ENCODE measurements at regions not wholly inside any gene's neighbourhood (a gene's known extent, or its start where the extent isn't known, plus 50 kb on each side); places are given as distances from the start of the nearest gene placed in this dataset.

GRCh38 chr1:29485096-29485925 is 249.0 kb downstream of the PTPRU start:
- Histone ChIP-seq H3K4me3 (no peak overlapping the region), H3K27me3 (peaks cover 8% of the 10 kb centered on the region; the same call in 1 of the 2 replicates), H3K36me3 (no peaks in the 10 kb centered on the region), H3K9me3 (replicated peaks) (0 out of 2 replicates have a peak, but pooled peaks cover 4% of the 10 kb centered on the region), H3K4me1 (no peaks in the 10 kb centered on the region), H3K27ac (no peak overlapping the region)
- DNase-seq = no peak

- Histone ChIP-seq H3K27me3 (peaks cover 8% of the 10 kb centered on the region; the same call in 1 of the 2 replicates), H3K4me3 (no peak overlapping the region), H3K9me3 (replicated peaks) (0 out of 2 replicates have a peak, but pooled peaks cover 4% of the 10 kb centered on the region), H3K36me3 (no peaks in the 10 kb centered on the region), H3K27ac (no peak overlapping the region), H3K4me1 (no peaks in the 10 kb centered on the region)
- no peak for DNase-seq
These were observed 246.7 kb downstream of the PTPRU start for GRCh38 chr1:29482991-29483390.

- H3K36me3 ChIP-seq = no peaks in the 10 kb centered on the region
- H3K4me3 ChIP-seq = no peak overlapping the region
These were observed 245.7 kb downstream of the PTPRU start for GRCh38 chr1:29482064-29482463.

GRCh38 chr1:29481031-29481430 is 244.7 kb downstream of the PTPRU start:
- Histone ChIP-seq H3K4me3 (no peak overlapping the region), H3K9me3 (replicated peaks) (0 out of 2 replicates have a peak, but pooled peaks cover 4% of the 10 kb centered on the region), H3K36me3 (no peaks in the 10 kb centered on the region), H3K27me3 (peaks cover 12% of the 10 kb centered on the region), H3K27ac (no peak overlapping the region), H3K4me1 (no peaks in the 10 kb centered on the region)
- no peak for DNase-seq

More at GRCh38 chr1:29482064-29482463, 245.7 kb downstream of the PTPRU start:
- no peak for DNase-seq
- Histone ChIP-seq H3K9me3 (replicated peaks) (0 out of 2 replicates have a peak, but pooled peaks cover 4% of the 10 kb centered on the region), H3K27ac (no peak overlapping the region), H3K27me3 (peaks cover 9% of the 10 kb centered on the region), H3K4me1 (no peaks in the 10 kb centered on the region)

- Histone ChIP-seq H3K9me3 (replicated peaks) (0 out of 2 replicates have a peak, but pooled peaks cover 4% of the 10 kb centered on the region), H3K4me1 (no peaks in the 10 kb centered on the region), H3K27ac (no peak overlapping the region), H3K4me3 (no peak overlapping the region), H3K36me3 (no peaks in the 10 kb centered on the region), H3K27me3 (peaks cover 17% of the 10 kb centered on the region)
- no peak for DNase-seq
These were observed 242.6 kb downstream of the PTPRU start for GRCh38 chr1:29478879-29479278.

- DNase-seq = no peak
- Histone ChIP-seq H3K36me3 (no peaks in the 10 kb centered on the region), H3K27me3 (peaks cover 17% of the 10 kb centered on the region)
These were observed 241.9 kb downstream of the PTPRU start for GRCh38 chr1:29478151-29478791.

GRCh38 chr1:29475326-29475725 is 239.0 kb downstream of the PTPRU start:
- DNase-seq = no peak
- no peaks in the 10 kb centered on the region for H3K4me1 ChIP-seq
- no peaks in the 10 kb centered on the region for H3K9me3 ChIP-seq (replicated peaks)
- H3K27me3 ChIP-seq = peaks cover 19% of the 10 kb centered on the region; the same call in 1 of the 2 replicates
- no peak overlapping the region for H3K27ac ChIP-seq
- H3K36me3 ChIP-seq = no peaks in the 10 kb centered on the region
- no peak overlapping the region for H3K4me3 ChIP-seq

More at GRCh38 chr1:29478151-29478791, 241.9 kb downstream of the PTPRU start:
- 0 out of 2 replicates have a peak, but pooled peaks cover 4% of the 10 kb centered on the region for H3K9me3 ChIP-seq (replicated peaks)
- H3K4me3 ChIP-seq = no peak overlapping the region
- H3K4me1 ChIP-seq = no peaks in the 10 kb centered on the region
- H3K27ac ChIP-seq = no peak overlapping the region

- no peak for DNase-seq
- H3K4me3 ChIP-seq = no peak overlapping the region
- peaks cover 19% of the 10 kb centered on the region; the same call in 1 of the 2 replicates for H3K27me3 ChIP-seq
- H3K27ac ChIP-seq = no peak overlapping the region
- no peaks in the 10 kb centered on the region for H3K4me1 ChIP-seq
- H3K36me3 ChIP-seq = no peaks in the 10 kb centered on the region
- H3K9me3 ChIP-seq (replicated peaks) = no peaks in the 10 kb centered on the region
These were observed 238.2 kb downstream of the PTPRU start for GRCh38 chr1:29474274-29475244.

- DNase-seq = no peak
- Histone ChIP-seq H3K36me3 (no peaks in the 10 kb centered on the region), H3K9me3 (replicated peaks) (no peaks in the 10 kb centered on the region), H3K27me3 (peaks cover 19% of the 10 kb centered on the region; the same call in 1 of the 2 replicates), H3K4me1 (no peaks in the 10 kb centered on the region), H3K4me3 (no peak overlapping the region), H3K27ac (no peak overlapping the region)
These were observed 237.0 kb downstream of the PTPRU start for GRCh38 chr1:29473161-29473855.

GRCh38 chr1:29471487-29472313 is 235.4 kb downstream of the PTPRU start:
- Histone ChIP-seq H3K9me3 (replicated peaks) (no peaks in the 10 kb centered on the region), H3K4me1 (no peaks in the 10 kb centered on the region), H3K27me3 (peaks cover 10% of the 10 kb centered on the region; the same call in 1 of the 2 replicates), H3K36me3 (no peaks in the 10 kb centered on the region), H3K4me3 (no peak overlapping the region), H3K27ac (no peak overlapping the region)
- no peak for DNase-seq

GRCh38 chr1:29470788-29471119 is 234.4 kb downstream of the PTPRU start:
- H3K27me3 ChIP-seq = 0 out of 2 replicates have a peak, but pooled peaks cover 10% of the 10 kb centered on the region
- no peak overlapping the region for H3K4me3 ChIP-seq
- no peak for DNase-seq
- no peaks in the 10 kb centered on the region for H3K4me1 ChIP-seq
- H3K36me3 ChIP-seq = no peaks in the 10 kb centered on the region
- no peaks in the 10 kb centered on the region for H3K9me3 ChIP-seq (replicated peaks)
- H3K27ac ChIP-seq = no peak overlapping the region

GRCh38 chr1:29470087-29470787 is 233.9 kb downstream of the PTPRU start:
- H3K4me3 ChIP-seq = no peak overlapping the region
- peaks cover 4% of the 10 kb centered on the region for H3K9me3 ChIP-seq (replicated peaks)
- H3K27me3 ChIP-seq = 0 out of 2 replicates have a peak, but pooled peaks cover 10% of the 10 kb centered on the region
- H3K27ac ChIP-seq = no peak overlapping the region
- H3K4me1 ChIP-seq = no peaks in the 10 kb centered on the region
- DNase-seq = no peak
- H3K36me3 ChIP-seq = no peaks in the 10 kb centered on the region

- Histone ChIP-seq H3K9me3 (replicated peaks) (peaks cover 5% of the 10 kb centered on the region), H3K27me3 (0 out of 2 replicates have a peak, but pooled peaks cover 7% of the 10 kb centered on the region), H3K27ac (no peak overlapping the region), H3K36me3 (no peaks in the 10 kb centered on the region), H3K4me1 (no peaks in the 10 kb centered on the region), H3K4me3 (no peak overlapping the region)
- DNase-seq = no peak
These were observed 233.1 kb downstream of the PTPRU start for GRCh38 chr1:29469457-29469856.
